ENCODE measurements at regions not wholly inside any gene's neighbourhood (a gene's known extent, or its start where the extent isn't known, plus 50 kb on each side); places are given as distances from the start of the nearest gene placed in this dataset.
A peak's percentile ranks its signal among the peaks of the same experiment; 100 is the strongest.

DNA sequence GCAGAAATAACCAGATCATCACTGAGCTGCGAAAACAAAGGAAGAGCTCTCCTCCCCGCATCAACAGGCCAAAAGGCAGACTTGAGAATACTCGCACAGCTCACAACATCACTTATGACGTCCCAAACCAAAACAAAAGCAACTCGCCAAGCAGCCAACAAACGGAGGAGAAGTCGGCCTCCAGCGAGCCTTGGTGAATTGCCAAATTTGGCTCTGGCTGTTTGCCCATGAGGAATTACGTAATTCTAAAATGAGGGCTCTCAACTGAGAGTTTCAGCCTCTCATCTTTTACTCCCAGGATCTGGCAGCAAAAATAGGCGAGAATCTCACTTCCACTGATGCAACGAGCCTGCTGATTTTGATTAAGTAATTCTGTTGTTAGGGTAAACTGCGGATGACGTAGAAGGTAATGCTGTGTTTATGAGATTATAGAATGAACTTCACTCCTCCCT is 51.7 kb upstream of the SEMA6A start:
- TF ChIP-seq, protein P1, sequence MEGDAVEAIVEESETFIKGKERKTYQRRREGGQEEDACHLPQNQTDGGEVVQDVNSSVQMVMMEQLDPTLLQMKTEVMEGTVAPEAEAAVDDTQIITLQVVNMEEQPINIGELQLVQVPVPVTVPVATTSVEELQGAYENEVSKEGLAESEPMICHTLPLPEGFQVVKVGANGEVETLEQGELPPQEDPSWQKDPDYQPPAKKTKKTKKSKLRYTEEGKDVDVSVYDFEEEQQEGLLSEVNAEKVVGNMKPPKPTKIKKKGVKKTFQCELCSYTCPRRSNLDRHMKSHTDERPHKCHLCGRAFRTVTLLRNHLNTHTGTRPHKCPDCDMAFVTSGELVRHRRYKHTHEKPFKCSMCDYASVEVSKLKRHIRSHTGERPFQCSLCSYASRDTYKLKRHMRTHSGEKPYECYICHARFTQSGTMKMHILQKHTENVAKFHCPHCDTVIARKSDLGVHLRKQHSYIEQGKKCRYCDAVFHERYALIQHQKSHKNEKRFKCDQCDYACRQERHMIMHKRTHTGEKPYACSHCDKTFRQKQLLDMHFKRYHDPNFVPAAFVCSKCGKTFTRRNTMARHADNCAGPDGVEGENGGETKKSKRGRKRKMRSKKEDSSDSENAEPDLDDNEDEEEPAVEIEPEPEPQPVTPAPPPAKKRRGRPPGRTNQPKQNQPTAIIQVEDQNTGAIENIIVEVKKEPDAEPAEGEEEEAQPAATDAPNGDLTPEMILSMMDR (IDR thresholded peaks at IDR 0.05), result no peak
- TF ChIP-seq POLR2AphosphoS5 (IDR thresholded peaks at IDR 0.05), result peak; percentile 59
- no peak for TF ChIP-seq POLR2A (IDR thresholded peaks at IDR 0.05)
- no peak for TF ChIP-seq EP300 (IDR thresholded peaks at IDR 0.05)
